H1 (cell line): ENCODE measurements at regions not wholly inside any gene's neighbourhood (a gene's known extent, or its start where the extent isn't known, plus 50 kb on each side); places are given as distances from the start of the nearest gene placed in this dataset.
A peak's percentile ranks its signal among the peaks of the same experiment; 100 is the strongest.

Experiments
- BRCA1 ChIP-seq: IDR thresholded peaks from 2 replicates; pipeline ENCODE4 v1.6.1; 2012; ENCODE audit warnings: low read depth, low read length, improper control_type of control experiment
- CEBPB ChIP-seq: IDR thresholded peaks from 2 replicates; pipeline ENCODE4 v1.6.1; 2012; ENCODE audit warnings: low read depth, low read length
- CHD2 ChIP-seq: IDR thresholded peaks from 2 replicates; pipeline ENCODE4 v1.6.1; 2012; ENCODE audit warnings: low read length, improper control_type of control experiment
- EP300 ChIP-seq, 2 experiments: IDR thresholded peaks; 1 replicate in 1 of 2; 2 replicates in 1 of 2; pipeline ENCODE4 v1.6.1; 2011 to 2012; ENCODE audit warnings: low read depth in 2 of 2, low read length in 2 of 2, mild to moderate bottlenecking in 2 of 2, borderline replicate concordance in 1 of 2, inconsistent platforms in 1 of 2, moderate library complexity in 1 of 2
- EZH2 ChIP-seq: fragments of 200-600 bp; sonication (generic); IDR thresholded peaks from 2 replicates; pipeline ENCODE4 v1.7.1; 2012; ENCODE audit warnings: low read depth, mild to moderate bottlenecking, moderate library complexity, low read length, inconsistent platforms; ENCODE audit not compliant: severe bottlenecking
- POLR2A ChIP-seq, 2 experiments: IDR thresholded peaks; 1 replicate in 1 of 2; 2 replicates in 1 of 2; pipeline ENCODE4 v1.6.1; 2011; ENCODE audit warnings: low read depth in 2 of 2, low read length in 2 of 2, mild to moderate bottlenecking in 2 of 2; ENCODE audit errors: control extremely low read depth in 1 of 2
- POLR2AphosphoS5 ChIP-seq: IDR thresholded peaks from 2 replicates; pipeline ENCODE4 v1.6.1; 2011; ENCODE audit warnings: low read depth, low read length
- SP1 ChIP-seq: IDR thresholded peaks from 2 replicates; pipeline ENCODE4 v1.6.1; 2011; ENCODE audit warnings: low read depth, low read length
- TCF12 ChIP-seq: IDR thresholded peaks from 2 replicates; pipeline ENCODE4 v1.6.1; 2011; ENCODE audit warnings: low read depth, mild to moderate bottlenecking, low read length
- TEAD4 ChIP-seq: IDR thresholded peaks from 2 replicates; pipeline ENCODE4 v1.6.1; 2012; ENCODE audit warnings: low read depth, low read length, inconsistent platforms, mixed read lengths
- TF ChIP-seq, protein P1 (sequence below), 3 experiments: IDR thresholded peaks; 1 replicate in 2 of 3; 2 replicates in 1 of 3; pipeline versions ENCODE4 v1.5.1 to v1.6.1; 2011; ENCODE audit warnings: low read length in 3 of 3, mild to moderate bottlenecking in 3 of 3, inconsistent platforms in 2 of 3, low read depth in 1 of 3, moderate library complexity in 1 of 3; ENCODE audit not compliant: insufficient read depth in 1 of 3; ENCODE audit errors: control extremely low read depth in 1 of 3
- TF ChIP-seq, protein P2 (sequence below): IDR thresholded peaks from 2 replicates; pipeline ENCODE4 v1.6.1; 2011; ENCODE audit warnings: low read length, improper control_type of control experiment

GRCh38 chr10:32210306-32211045, 136.5 kb downstream of the EPC1 start:
- no peak for TF ChIP-seq TEAD4
- no peak for TF ChIP-seq POLR2A (IDR thresholded peaks at IDR 0.05; ENCODE audit: control extremely low read depth in 1 of 2, low read depth in 2 of 2, low read length in 2 of 2)
- TF ChIP-seq, protein P1, sequence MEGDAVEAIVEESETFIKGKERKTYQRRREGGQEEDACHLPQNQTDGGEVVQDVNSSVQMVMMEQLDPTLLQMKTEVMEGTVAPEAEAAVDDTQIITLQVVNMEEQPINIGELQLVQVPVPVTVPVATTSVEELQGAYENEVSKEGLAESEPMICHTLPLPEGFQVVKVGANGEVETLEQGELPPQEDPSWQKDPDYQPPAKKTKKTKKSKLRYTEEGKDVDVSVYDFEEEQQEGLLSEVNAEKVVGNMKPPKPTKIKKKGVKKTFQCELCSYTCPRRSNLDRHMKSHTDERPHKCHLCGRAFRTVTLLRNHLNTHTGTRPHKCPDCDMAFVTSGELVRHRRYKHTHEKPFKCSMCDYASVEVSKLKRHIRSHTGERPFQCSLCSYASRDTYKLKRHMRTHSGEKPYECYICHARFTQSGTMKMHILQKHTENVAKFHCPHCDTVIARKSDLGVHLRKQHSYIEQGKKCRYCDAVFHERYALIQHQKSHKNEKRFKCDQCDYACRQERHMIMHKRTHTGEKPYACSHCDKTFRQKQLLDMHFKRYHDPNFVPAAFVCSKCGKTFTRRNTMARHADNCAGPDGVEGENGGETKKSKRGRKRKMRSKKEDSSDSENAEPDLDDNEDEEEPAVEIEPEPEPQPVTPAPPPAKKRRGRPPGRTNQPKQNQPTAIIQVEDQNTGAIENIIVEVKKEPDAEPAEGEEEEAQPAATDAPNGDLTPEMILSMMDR (IDR thresholded peaks at IDR 0.05; ENCODE audit: control extremely low read depth in 1 of 3, insufficient read depth in 1 of 3, low read depth in 1 of 3, low read length in 3 of 3) = peak; percentile 66 to 73 (median 71)
- no peak for TF ChIP-seq EP300 (IDR thresholded peaks at IDR 0.05; ENCODE audit: borderline replicate concordance in 1 of 2, low read depth in 2 of 2, low read length in 2 of 2)
- TF ChIP-seq EZH2 = no peak
- no peak for TF ChIP-seq BRCA1
- TF ChIP-seq, protein P2, sequence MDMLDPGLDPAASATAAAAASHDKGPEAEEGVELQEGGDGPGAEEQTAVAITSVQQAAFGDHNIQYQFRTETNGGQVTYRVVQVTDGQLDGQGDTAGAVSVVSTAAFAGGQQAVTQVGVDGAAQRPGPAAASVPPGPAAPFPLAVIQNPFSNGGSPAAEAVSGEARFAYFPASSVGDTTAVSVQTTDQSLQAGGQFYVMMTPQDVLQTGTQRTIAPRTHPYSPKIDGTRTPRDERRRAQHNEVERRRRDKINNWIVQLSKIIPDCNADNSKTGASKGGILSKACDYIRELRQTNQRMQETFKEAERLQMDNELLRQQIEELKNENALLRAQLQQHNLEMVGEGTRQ = no peak
- no peak for TF ChIP-seq CHD2
- no peak for TF ChIP-seq SP1
- no peak for TF ChIP-seq POLR2AphosphoS5
- TF ChIP-seq CEBPB = no peak
- TF ChIP-seq TCF12 = no peak
